KOPT-K1 (cell line): ENCODE measurements at regions not wholly inside any gene's neighbourhood (a gene's known extent, or its start where the extent isn't known, plus 50 kb on each side); places are given as distances from the start of the nearest gene placed in this dataset.

Experiments
- H3K27ac ChIP-seq: fragments of 200-600 bp; sonication (generic); 2 replicates; pipeline ENCODE4 v1.5.1; 2016; ENCODE audit warnings: antibody characterized with exemption, mild to moderate bottlenecking, low read depth, low read length; ENCODE audit not compliant: poor library complexity, severe bottlenecking
- H3K36me3 ChIP-seq: fragments of 200-600 bp; sonication (generic); 2 replicates; pipeline ENCODE4 v1.5.1; 2017; ENCODE audit warnings: antibody characterized with exemption, mild to moderate bottlenecking, low read length, moderate library complexity; ENCODE audit not compliant: insufficient read depth
- H3K9me3 ChIP-seq: fragments of 200-600 bp; sonication (generic); 2 replicates; pipeline ENCODE4 v1.5.1; 2017; ENCODE audit warnings: antibody characterized with exemption, low read length, mild to moderate bottlenecking; ENCODE audit not compliant: insufficient read depth, poor library complexity, severe bottlenecking

DNA sequence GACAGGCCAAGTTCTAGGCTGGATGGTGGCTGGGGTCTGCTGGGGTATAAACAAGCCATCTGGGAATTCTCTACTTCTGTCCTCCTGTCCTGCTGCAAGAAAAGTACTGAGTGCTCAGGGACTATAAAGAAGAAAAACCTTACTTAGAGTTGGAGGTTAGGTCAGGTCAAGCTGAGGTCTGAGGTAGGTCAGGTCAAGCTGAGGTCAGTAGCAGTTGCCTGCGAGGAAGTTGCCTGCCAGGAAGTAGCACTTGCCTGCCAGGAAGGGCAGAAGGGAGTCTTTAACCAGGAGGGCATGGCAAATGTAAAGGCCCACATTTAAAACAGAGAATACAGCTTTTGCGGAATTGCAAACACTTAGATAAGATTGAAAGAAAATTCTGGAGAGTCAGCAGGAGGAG lies 51.3 kb upstream of the PRLR start:
- H3K36me3 ChIP-seq = no peaks in the 10 kb centered on the region
- H3K9me3 ChIP-seq = no peaks in the 10 kb centered on the region
- no peak overlapping the region for H3K27ac ChIP-seq
